GM12878 (cell line): ENCODE measurements at regions not wholly inside any gene's neighbourhood (a gene's known extent, or its start where the extent isn't known, plus 50 kb on each side); places are given as distances from the start of the nearest gene placed in this dataset.

ENCODE experiments used
- EZH2 ChIP-seq: IDR thresholded peaks from 2 replicates; pipeline ENCODE4 v1.6.1; 2012; ENCODE audit warnings: low read depth, mild to moderate bottlenecking, control low read depth, inconsistent platforms, low read length, borderline replicate concordance; ENCODE audit not compliant: control insufficient read depth
- HDAC6 ChIP-seq: fragments of 200-600 bp; sonication (generic); IDR thresholded peaks from one replicate; pipeline ENCODE4 v1.8.0; 2017; ENCODE audit warnings: antibody characterized with exemption; ENCODE audit not compliant: unreplicated experiment
- JUNB ChIP-seq: IDR thresholded peaks from 2 replicates; pipeline ENCODE4 v1.6.1; 2016; ENCODE audit warnings: antibody characterized with exemption, mild to moderate bottlenecking
- KLF5 ChIP-seq: fragments of 450-650 bp; IDR thresholded peaks from 2 replicates; pipeline ENCODE4 v1.6.1; 2014; ENCODE audit warnings: mild to moderate bottlenecking; ENCODE audit not compliant: partially characterized antibody
- STAT3 ChIP-seq: IDR thresholded peaks from 2 replicates; pipeline ENCODE4 v1.6.1; 2011; ENCODE audit warnings: low read depth, low read length, improper control_type of control experiment
- SUZ12 ChIP-seq: fragments of 200-600 bp; sonication (generic); IDR thresholded peaks from one replicate; pipeline ENCODE4 v1.6.1; 2018; ENCODE audit warnings: antibody characterized with exemption, mild to moderate bottlenecking; ENCODE audit not compliant: unreplicated experiment
- TCF7 ChIP-seq: IDR thresholded peaks from 2 replicates; pipeline ENCODE4 v1.6.1; 2014; ENCODE audit warnings: antibody characterized with exemption, borderline replicate concordance
- TF ChIP-seq, protein P1 (sequence below): fragments of 450-650 bp; IDR thresholded peaks from 2 replicates; pipeline ENCODE4 v1.6.1; 2017; ENCODE audit warnings: mild to moderate bottlenecking, moderate library complexity
- TF ChIP-seq, protein P2 (sequence below): fragments of 450-650 bp; IDR thresholded peaks from 2 replicates; pipeline ENCODE4 v1.6.1; 2017; ENCODE audit warnings: antibody characterized with exemption, mild to moderate bottlenecking, moderate library complexity

DNA sequence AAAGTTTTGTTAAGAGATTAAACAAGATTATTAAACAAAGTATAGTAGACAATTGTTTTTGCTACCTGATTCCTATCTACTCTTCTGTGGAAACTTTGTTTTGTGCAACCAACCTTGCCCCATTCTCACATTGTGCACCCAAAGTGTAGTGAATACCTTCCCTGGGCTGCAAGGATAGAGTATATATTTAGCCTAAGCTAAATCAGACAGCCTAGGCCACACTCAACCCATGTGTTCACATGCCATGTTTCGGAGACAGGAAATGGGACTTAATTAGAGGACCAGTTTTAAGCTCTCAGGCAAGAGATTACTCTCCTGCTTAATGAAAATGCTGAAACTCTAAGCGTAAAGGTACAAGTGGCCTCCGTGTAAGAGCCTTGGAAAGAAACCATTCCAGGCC, 734.9 kb upstream of the USP15 start (continued):
- TF ChIP-seq, protein P1, sequence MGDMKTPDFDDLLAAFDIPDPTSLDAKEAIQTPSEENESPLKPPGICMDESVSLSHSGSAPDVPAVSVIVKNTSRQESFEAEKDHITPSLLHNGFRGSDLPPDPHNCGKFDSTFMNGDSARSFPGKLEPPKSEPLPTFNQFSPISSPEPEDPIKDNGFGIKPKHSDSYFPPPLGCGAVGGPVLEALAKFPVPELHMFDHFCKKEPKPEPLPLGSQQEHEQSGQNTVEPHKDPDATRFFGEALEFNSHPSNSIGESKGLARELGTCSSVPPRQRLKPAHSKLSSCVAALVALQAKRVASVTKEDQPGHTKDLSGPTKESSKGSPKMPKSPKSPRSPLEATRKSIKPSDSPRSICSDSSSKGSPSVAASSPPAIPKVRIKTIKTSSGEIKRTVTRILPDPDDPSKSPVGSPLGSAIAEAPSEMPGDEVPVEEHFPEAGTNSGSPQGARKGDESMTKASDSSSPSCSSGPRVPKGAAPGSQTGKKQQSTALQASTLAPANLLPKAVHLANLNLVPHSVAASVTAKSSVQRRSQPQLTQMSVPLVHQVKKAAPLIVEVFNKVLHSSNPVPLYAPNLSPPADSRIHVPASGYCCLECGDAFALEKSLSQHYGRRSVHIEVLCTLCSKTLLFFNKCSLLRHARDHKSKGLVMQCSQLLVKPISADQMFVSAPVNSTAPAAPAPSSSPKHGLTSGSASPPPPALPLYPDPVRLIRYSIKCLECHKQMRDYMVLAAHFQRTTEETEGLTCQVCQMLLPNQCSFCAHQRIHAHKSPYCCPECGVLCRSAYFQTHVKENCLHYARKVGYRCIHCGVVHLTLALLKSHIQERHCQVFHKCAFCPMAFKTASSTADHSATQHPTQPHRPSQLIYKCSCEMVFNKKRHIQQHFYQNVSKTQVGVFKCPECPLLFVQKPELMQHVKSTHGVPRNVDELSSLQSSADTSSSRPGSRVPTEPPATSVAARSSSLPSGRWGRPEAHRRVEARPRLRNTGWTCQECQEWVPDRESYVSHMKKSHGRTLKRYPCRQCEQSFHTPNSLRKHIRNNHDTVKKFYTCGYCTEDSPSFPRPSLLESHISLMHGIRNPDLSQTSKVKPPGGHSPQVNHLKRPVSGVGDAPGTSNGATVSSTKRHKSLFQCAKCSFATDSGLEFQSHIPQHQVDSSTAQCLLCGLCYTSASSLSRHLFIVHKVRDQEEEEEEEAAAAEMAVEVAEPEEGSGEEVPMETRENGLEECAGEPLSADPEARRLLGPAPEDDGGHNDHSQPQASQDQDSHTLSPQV, result no peak
- TF ChIP-seq HDAC6, result no peak
- TF ChIP-seq STAT3, result no peak
- TF ChIP-seq TCF7, result no peak
- TF ChIP-seq, protein P2, sequence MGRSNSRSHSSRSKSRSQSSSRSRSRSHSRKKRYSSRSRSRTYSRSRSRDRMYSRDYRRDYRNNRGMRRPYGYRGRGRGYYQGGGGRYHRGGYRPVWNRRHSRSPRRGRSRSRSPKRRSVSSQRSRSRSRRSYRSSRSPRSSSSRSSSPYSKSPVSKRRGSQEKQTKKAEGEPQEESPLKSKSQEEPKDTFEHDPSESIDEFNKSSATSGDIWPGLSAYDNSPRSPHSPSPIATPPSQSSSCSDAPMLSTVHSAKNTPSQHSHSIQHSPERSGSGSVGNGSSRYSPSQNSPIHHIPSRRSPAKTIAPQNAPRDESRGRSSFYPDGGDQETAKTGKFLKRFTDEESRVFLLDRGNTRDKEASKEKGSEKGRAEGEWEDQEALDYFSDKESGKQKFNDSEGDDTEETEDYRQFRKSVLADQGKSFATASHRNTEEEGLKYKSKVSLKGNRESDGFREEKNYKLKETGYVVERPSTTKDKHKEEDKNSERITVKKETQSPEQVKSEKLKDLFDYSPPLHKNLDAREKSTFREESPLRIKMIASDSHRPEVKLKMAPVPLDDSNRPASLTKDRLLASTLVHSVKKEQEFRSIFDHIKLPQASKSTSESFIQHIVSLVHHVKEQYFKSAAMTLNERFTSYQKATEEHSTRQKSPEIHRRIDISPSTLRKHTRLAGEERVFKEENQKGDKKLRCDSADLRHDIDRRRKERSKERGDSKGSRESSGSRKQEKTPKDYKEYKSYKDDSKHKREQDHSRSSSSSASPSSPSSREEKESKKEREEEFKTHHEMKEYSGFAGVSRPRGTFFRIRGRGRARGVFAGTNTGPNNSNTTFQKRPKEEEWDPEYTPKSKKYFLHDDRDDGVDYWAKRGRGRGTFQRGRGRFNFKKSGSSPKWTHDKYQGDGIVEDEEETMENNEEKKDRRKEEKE, result no peak
- no peak for TF ChIP-seq SUZ12
- no peak for TF ChIP-seq JUNB
- no peak for TF ChIP-seq KLF5
- no peak for TF ChIP-seq EZH2
